GM12875 (cell line): ENCODE measurements at regions not wholly inside any gene's neighbourhood (a gene's known extent, or its start where the extent isn't known, plus 50 kb on each side); places are given as distances from the start of the nearest gene placed in this dataset.

ENCODE experiments used
- H3K4me3 ChIP-seq: one replicate; pipeline ENCODE4 v1.5.1; 2011; ENCODE audit warnings: low read depth, low read length, control low read depth
- CTCF ChIP-seq: IDR thresholded peaks from 2 replicates; pipeline ENCODE4 v1.5.1; 2011; ENCODE audit warnings: low read depth, mild to moderate bottlenecking, control low read depth, inconsistent platforms, low read length, moderate library complexity, borderline replicate concordance; ENCODE audit not compliant: insufficient read depth

- no peak for TF ChIP-seq CTCF
- H3K4me3 ChIP-seq = no peak overlapping the region
Measured at GRCh38 chr5:146971401-146971800, 92.8 kb upstream of the PPP2R2B start.

- TF ChIP-seq CTCF = no peak
- H3K4me3 ChIP-seq = no peak overlapping the region
Measured at GRCh38 chr5:146986469-146986868, 107.9 kb upstream of the PPP2R2B start.

- no peak for TF ChIP-seq CTCF
- no peak overlapping the region for H3K4me3 ChIP-seq
Measured at GRCh38 chr5:146993876-146994530, 115.4 kb upstream of the PPP2R2B start.

- H3K4me3 ChIP-seq = no peak overlapping the region
- no peak for TF ChIP-seq CTCF
Measured at GRCh38 chr5:146995878-146996277, 117.3 kb upstream of the PPP2R2B start.

- no peak overlapping the region for H3K4me3 ChIP-seq
- no peak for TF ChIP-seq CTCF
Measured at GRCh38 chr5:147015405-147015804, 136.8 kb upstream of the PPP2R2B start.

- H3K4me3 ChIP-seq = no peak overlapping the region
- TF ChIP-seq CTCF = no peak
Measured at GRCh38 chr5:147017191-147017590, 138.6 kb upstream of the PPP2R2B start.

GRCh38 chr5:147017621-147018020 is 139.1 kb upstream of the PPP2R2B start:
- no peak overlapping the region for H3K4me3 ChIP-seq
- no peak for TF ChIP-seq CTCF
